ENCODE measurements at regions not wholly inside any gene's neighbourhood (a gene's known extent, or its start where the extent isn't known, plus 50 kb on each side); places are given as distances from the start of the nearest gene placed in this dataset.

- Histone ChIP-seq H3K9me3 (ENCODE audit: control insufficient read depth, low read length) (no peaks in the 10 kb centered on the region), H3K36me3 (ENCODE audit: control insufficient read depth, insufficient read depth, low read length) (no peaks in the 10 kb centered on the region), H3K27me3 (ENCODE audit: control insufficient read depth, insufficient read depth, low read length, poor library complexity, severe bottlenecking) (no peaks in the 10 kb centered on the region), H3K4me1 (ENCODE audit: control insufficient read depth, insufficient read depth, low read length) (no peaks in the 10 kb centered on the region), H3K4me3 (ENCODE audit: insufficient read depth, low read depth, low read length) (no peak overlapping the region), H3K27ac (ENCODE audit: insufficient read depth, low read depth, low read length, poor library complexity, severe bottlenecking) (no peak overlapping the region)
- 90 to 100% methylated on average over 1 of the region's 1 CpG for WGBS, 2 experiments
These were observed 63.1 kb upstream of the TBC1D5 start for GRCh38 chr3:17805461-17805940.

GRCh38 chr3:17802950-17803349 is 60.5 kb upstream of the TBC1D5 start:
- 93 to 97% methylated on average over 3 of the region's 3 CpGs for WGBS, 2 experiments

GRCh38 chr3:17801131-17801530 is 58.7 kb upstream of the TBC1D5 start:
- H3K27ac ChIP-seq (ENCODE audit: insufficient read depth, low read depth, low read length, poor library complexity, severe bottlenecking): no peak overlapping the region
- no peaks in the 10 kb centered on the region for H3K9me3 ChIP-seq (ENCODE audit: control insufficient read depth, low read length)
- H3K27me3 ChIP-seq (ENCODE audit: control insufficient read depth, insufficient read depth, low read length, poor library complexity, severe bottlenecking): no peaks in the 10 kb centered on the region
- 60 to 100% methylated on average over 1 of the region's 1 CpG for WGBS, 2 experiments
- no peaks in the 10 kb centered on the region for H3K36me3 ChIP-seq (ENCODE audit: control insufficient read depth, insufficient read depth, low read length)
- H3K4me1 ChIP-seq (ENCODE audit: control insufficient read depth, insufficient read depth, low read length): no peaks in the 10 kb centered on the region
- H3K4me3 ChIP-seq (ENCODE audit: insufficient read depth, low read depth, low read length): no peak overlapping the region

More at GRCh38 chr3:17802950-17803349, 60.5 kb upstream of the TBC1D5 start:
- Histone ChIP-seq H3K36me3 (ENCODE audit: control insufficient read depth, insufficient read depth, low read length) (no peaks in the 10 kb centered on the region), H3K4me1 (ENCODE audit: control insufficient read depth, insufficient read depth, low read length) (no peaks in the 10 kb centered on the region), H3K9me3 (ENCODE audit: control insufficient read depth, low read length) (no peaks in the 10 kb centered on the region), H3K4me3 (ENCODE audit: insufficient read depth, low read depth, low read length) (no peak overlapping the region), H3K27ac (ENCODE audit: insufficient read depth, low read depth, low read length, poor library complexity, severe bottlenecking) (no peak overlapping the region), H3K27me3 (ENCODE audit: control insufficient read depth, insufficient read depth, low read length, poor library complexity, severe bottlenecking) (no peaks in the 10 kb centered on the region)

- WGBS, 2 experiments: 94 to 95% methylated on average over 2 of the region's 2 CpGs
- H3K27ac ChIP-seq (ENCODE audit: insufficient read depth, low read depth, low read length, poor library complexity, severe bottlenecking): no peak overlapping the region
These were observed 57.8 kb upstream of the TBC1D5 start for GRCh38 chr3:17800232-17800631.

GRCh38 chr3:17799312-17799711 is 56.9 kb upstream of the TBC1D5 start:
- Histone ChIP-seq H3K4me1 (ENCODE audit: control insufficient read depth, insufficient read depth, low read length) (no peaks in the 10 kb centered on the region), H3K9me3 (ENCODE audit: control insufficient read depth, low read length) (no peaks in the 10 kb centered on the region), H3K4me3 (ENCODE audit: insufficient read depth, low read depth, low read length) (no peak overlapping the region), H3K36me3 (ENCODE audit: control insufficient read depth, insufficient read depth, low read length) (no peaks in the 10 kb centered on the region), H3K27me3 (ENCODE audit: control insufficient read depth, insufficient read depth, low read length, poor library complexity, severe bottlenecking) (no peaks in the 10 kb centered on the region), H3K27ac (ENCODE audit: insufficient read depth, low read depth, low read length, poor library complexity, severe bottlenecking) (no peak overlapping the region)
- WGBS, 2 experiments: 93 to 94% methylated on average over 5 of the region's 5 CpGs

More at GRCh38 chr3:17800232-17800631, 57.8 kb upstream of the TBC1D5 start:
- H3K9me3 ChIP-seq (ENCODE audit: control insufficient read depth, low read length): no peaks in the 10 kb centered on the region
- H3K4me3 ChIP-seq (ENCODE audit: insufficient read depth, low read depth, low read length): no peak overlapping the region
- no peaks in the 10 kb centered on the region for H3K27me3 ChIP-seq (ENCODE audit: control insufficient read depth, insufficient read depth, low read length, poor library complexity, severe bottlenecking)
- no peaks in the 10 kb centered on the region for H3K36me3 ChIP-seq (ENCODE audit: control insufficient read depth, insufficient read depth, low read length)
- H3K4me1 ChIP-seq (ENCODE audit: control insufficient read depth, insufficient read depth, low read length): no peaks in the 10 kb centered on the region

- no peaks in the 10 kb centered on the region for H3K27me3 ChIP-seq (ENCODE audit: control insufficient read depth, insufficient read depth, low read length, poor library complexity, severe bottlenecking)
- H3K4me1 ChIP-seq (ENCODE audit: control insufficient read depth, insufficient read depth, low read length): no peaks in the 10 kb centered on the region
- H3K4me3 ChIP-seq (ENCODE audit: insufficient read depth, low read depth, low read length): no peak overlapping the region
- no peaks in the 10 kb centered on the region for H3K9me3 ChIP-seq (ENCODE audit: control insufficient read depth, low read length)
- H3K27ac ChIP-seq (ENCODE audit: insufficient read depth, low read depth, low read length, poor library complexity, severe bottlenecking): no peak overlapping the region
- H3K36me3 ChIP-seq (ENCODE audit: control insufficient read depth, insufficient read depth, low read length): no peaks in the 10 kb centered on the region
These were observed 55.6 kb upstream of the TBC1D5 start for GRCh38 chr3:17798000-17798399.

- Histone ChIP-seq H3K4me1 (ENCODE audit: control insufficient read depth, insufficient read depth, low read length) (no peaks in the 10 kb centered on the region), H3K27ac (ENCODE audit: insufficient read depth, low read depth, low read length, poor library complexity, severe bottlenecking) (no peak overlapping the region), H3K36me3 (ENCODE audit: control insufficient read depth, insufficient read depth, low read length) (no peaks in the 10 kb centered on the region), H3K27me3 (ENCODE audit: control insufficient read depth, insufficient read depth, low read length, poor library complexity, severe bottlenecking) (no peaks in the 10 kb centered on the region), H3K4me3 (ENCODE audit: insufficient read depth, low read depth, low read length) (no peak overlapping the region), H3K9me3 (ENCODE audit: control insufficient read depth, low read length) (no peaks in the 10 kb centered on the region)
- WGBS, 2 experiments: 89 to 97% methylated on average over 1 to 3 of the region's 3 CpGs
These were observed 53.3 kb upstream of the TBC1D5 start for GRCh38 chr3:17795711-17796110.

GRCh38 chr3:17795280-17795679 is 52.8 kb upstream of the TBC1D5 start:
- Histone ChIP-seq H3K9me3 (ENCODE audit: control insufficient read depth, low read length) (no peaks in the 10 kb centered on the region), H3K4me1 (ENCODE audit: control insufficient read depth, insufficient read depth, low read length) (no peaks in the 10 kb centered on the region), H3K27me3 (ENCODE audit: control insufficient read depth, insufficient read depth, low read length, poor library complexity, severe bottlenecking) (no peaks in the 10 kb centered on the region), H3K36me3 (ENCODE audit: control insufficient read depth, insufficient read depth, low read length) (no peaks in the 10 kb centered on the region), H3K4me3 (ENCODE audit: insufficient read depth, low read depth, low read length) (no peak overlapping the region), H3K27ac (ENCODE audit: insufficient read depth, low read depth, low read length, poor library complexity, severe bottlenecking) (no peak overlapping the region)
- WGBS, 2 experiments: no CpG with 5 or more reads among the region's 1 CpG

- no peak overlapping the region for H3K4me3 ChIP-seq (ENCODE audit: insufficient read depth, low read depth, low read length)
- 87 to 89% methylated on average over 4 of the region's 4 CpGs for WGBS, 2 experiments
- H3K36me3 ChIP-seq (ENCODE audit: control insufficient read depth, insufficient read depth, low read length): no peaks in the 10 kb centered on the region
- no peaks in the 10 kb centered on the region for H3K27me3 ChIP-seq (ENCODE audit: control insufficient read depth, insufficient read depth, low read length, poor library complexity, severe bottlenecking)
- H3K4me1 ChIP-seq (ENCODE audit: control insufficient read depth, insufficient read depth, low read length): no peaks in the 10 kb centered on the region
- no peaks in the 10 kb centered on the region for H3K9me3 ChIP-seq (ENCODE audit: control insufficient read depth, low read length)
- no peak overlapping the region for H3K27ac ChIP-seq (ENCODE audit: insufficient read depth, low read depth, low read length, poor library complexity, severe bottlenecking)
These were observed 51.2 kb upstream of the TBC1D5 start for GRCh38 chr3:17793542-17794195.
